ENCODE measurements at regions not wholly inside any gene's neighbourhood (a gene's known extent, or its start where the extent isn't known, plus 50 kb on each side); places are given as distances from the start of the nearest gene placed in this dataset.

- TF ChIP-seq CTCF (IDR thresholded peaks at IDR 0.05) = no peak
- TF ChIP-seq TCF7L2 (IDR thresholded peaks at IDR 0.05; ENCODE audit: low read depth, low read length) = no peak
- TF ChIP-seq POLR2AphosphoS5 (IDR thresholded peaks at IDR 0.05; ENCODE audit: low read depth, low read length) = no peak
- TF ChIP-seq, protein P1, sequence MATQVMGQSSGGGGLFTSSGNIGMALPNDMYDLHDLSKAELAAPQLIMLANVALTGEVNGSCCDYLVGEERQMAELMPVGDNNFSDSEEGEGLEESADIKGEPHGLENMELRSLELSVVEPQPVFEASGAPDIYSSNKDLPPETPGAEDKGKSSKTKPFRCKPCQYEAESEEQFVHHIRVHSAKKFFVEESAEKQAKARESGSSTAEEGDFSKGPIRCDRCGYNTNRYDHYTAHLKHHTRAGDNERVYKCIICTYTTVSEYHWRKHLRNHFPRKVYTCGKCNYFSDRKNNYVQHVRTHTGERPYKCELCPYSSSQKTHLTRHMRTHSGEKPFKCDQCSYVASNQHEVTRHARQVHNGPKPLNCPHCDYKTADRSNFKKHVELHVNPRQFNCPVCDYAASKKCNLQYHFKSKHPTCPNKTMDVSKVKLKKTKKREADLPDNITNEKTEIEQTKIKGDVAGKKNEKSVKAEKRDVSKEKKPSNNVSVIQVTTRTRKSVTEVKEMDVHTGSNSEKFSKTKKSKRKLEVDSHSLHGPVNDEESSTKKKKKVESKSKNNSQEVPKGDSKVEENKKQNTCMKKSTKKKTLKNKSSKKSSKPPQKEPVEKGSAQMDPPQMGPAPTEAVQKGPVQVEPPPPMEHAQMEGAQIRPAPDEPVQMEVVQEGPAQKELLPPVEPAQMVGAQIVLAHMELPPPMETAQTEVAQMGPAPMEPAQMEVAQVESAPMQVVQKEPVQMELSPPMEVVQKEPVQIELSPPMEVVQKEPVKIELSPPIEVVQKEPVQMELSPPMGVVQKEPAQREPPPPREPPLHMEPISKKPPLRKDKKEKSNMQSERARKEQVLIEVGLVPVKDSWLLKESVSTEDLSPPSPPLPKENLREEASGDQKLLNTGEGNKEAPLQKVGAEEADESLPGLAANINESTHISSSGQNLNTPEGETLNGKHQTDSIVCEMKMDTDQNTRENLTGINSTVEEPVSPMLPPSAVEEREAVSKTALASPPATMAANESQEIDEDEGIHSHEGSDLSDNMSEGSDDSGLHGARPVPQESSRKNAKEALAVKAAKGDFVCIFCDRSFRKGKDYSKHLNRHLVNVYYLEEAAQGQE (IDR thresholded peaks at IDR 0.05; ENCODE audit: insufficient read depth in 1 of 2, low read depth in 2 of 2, low read length in 1 of 2) = no peak
- TF ChIP-seq SIN3A (IDR thresholded peaks at IDR 0.05; ENCODE audit: borderline replicate concordance, insufficient read depth, low read depth, low read length) = no peak
- H3K36me3 ChIP-seq (ENCODE audit: control insufficient read depth, insufficient read depth, low read length) = no peaks in the 10 kb centered on the region
- POLR2A ChIA-PET = no interaction called here
- in situ Hi-C loops (cut with HindIII; ENCODE audit: low pct_unique_long_range_greater_than_20kb, low sequenced_read_pairs) = no loop called here
- intact Hi-C loops (cut with micrococcal nuclease; ENCODE audit: unreplicated experiment) = no loop called here
- no peaks in the 10 kb centered on the region for H3K4me1 ChIP-seq (ENCODE audit: control insufficient read depth, insufficient read depth, low read length)
- CTCF ChIA-PET = no interaction called here
- no peaks in the 10 kb centered on the region for H3K27me3 ChIP-seq (ENCODE audit: control insufficient read depth, insufficient read depth, low read length)
- no TSS peak for BruUV-seq (replicated peaks)
- no peak overlapping the region for H3K4me3 ChIP-seq (ENCODE audit: low read depth in 2 of 2, low read length in 2 of 2)
- no peak overlapping the region for H3K27ac ChIP-seq (ENCODE audit: low read length)
- DNase-seq (ENCODE audit: low read depth, low spot score) (no peak), ATAC-seq (no peak)
- no peaks in the 10 kb centered on the region; the same call in 1 of the 2 replicates for H3K9me3 ChIP-seq (ENCODE audit: control insufficient read depth, insufficient read depth, low read depth, low read length)
Observed at GRCh38 chr6:145119081-145119480, 616.2 kb downstream of the EPM2A start.

DNA sequence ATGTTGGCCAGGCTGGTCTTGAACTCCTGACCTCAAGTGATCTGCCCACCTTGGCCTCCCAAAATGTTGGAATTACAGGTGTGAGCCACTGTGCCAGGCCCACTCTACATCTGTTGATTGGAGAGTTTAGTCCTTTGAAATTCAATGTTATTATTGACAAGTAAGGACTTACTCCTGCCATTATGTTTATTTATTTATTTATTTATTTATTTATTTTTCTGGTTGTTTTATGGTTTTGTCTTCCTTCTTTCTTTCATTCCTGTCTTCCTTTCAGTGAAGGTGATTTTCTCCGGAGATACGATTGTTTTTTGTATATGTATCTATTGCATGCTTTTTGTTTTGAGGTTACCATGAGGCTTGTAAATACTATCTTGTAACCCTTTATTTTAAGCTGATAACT is 602.6 kb downstream of the EPM2A start:
- TF ChIP-seq TCF7L2 (IDR thresholded peaks at IDR 0.05; ENCODE audit: low read depth, low read length) (no peak), POLR2AphosphoS5 (IDR thresholded peaks at IDR 0.05; ENCODE audit: low read depth, low read length) (no peak), SIN3A (IDR thresholded peaks at IDR 0.05; ENCODE audit: borderline replicate concordance, insufficient read depth, low read depth, low read length) (no peak), CTCF (IDR thresholded peaks at IDR 0.05) (no peak)
- TF ChIP-seq, protein P1 (IDR thresholded peaks at IDR 0.05; ENCODE audit: insufficient read depth in 1 of 2, low read depth in 2 of 2, low read length in 1 of 2) = no peak
- intact Hi-C loops (cut with micrococcal nuclease; ENCODE audit: unreplicated experiment) = no loop called here
- Histone ChIP-seq H3K4me1 (ENCODE audit: control insufficient read depth, insufficient read depth, low read length) (no peaks in the 10 kb centered on the region), H3K4me3 (ENCODE audit: low read depth in 2 of 2, low read length in 2 of 2) (no peak overlapping the region), H3K27me3 (ENCODE audit: control insufficient read depth, insufficient read depth, low read length) (no peaks in the 10 kb centered on the region), H3K27ac (ENCODE audit: low read length) (no peak overlapping the region), H3K9me3 (ENCODE audit: control insufficient read depth, insufficient read depth, low read depth, low read length) (no peaks in the 10 kb centered on the region), H3K36me3 (ENCODE audit: control insufficient read depth, insufficient read depth, low read length) (no peaks in the 10 kb centered on the region)
- POLR2A ChIA-PET = no interaction called here
- BruUV-seq (replicated peaks) = no TSS peak
- no peak for DNase-seq (ENCODE audit: low read depth, low spot score)
- CTCF ChIA-PET = no interaction called here
- in situ Hi-C loops (cut with HindIII; ENCODE audit: low pct_unique_long_range_greater_than_20kb, low sequenced_read_pairs) = no loop called here
- no peak for ATAC-seq
